ENCODE measurements at regions not wholly inside any gene's neighbourhood (a gene's known extent, or its start where the extent isn't known, plus 50 kb on each side); places are given as distances from the start of the nearest gene placed in this dataset.

- H3K27ac ChIP-seq = no peak overlapping the region
- Mint-ChIP-seq H3K27ac (peak overlapping the region; percentile 87), H3K36me3 (no peaks in the 10 kb centered on the region)
Measured at GRCh38 chr9:13575558-13575957, 296.1 kb upstream of the MPDZ start.

GRCh38 chr9:13570068-13570974 lies 290.8 kb upstream of the MPDZ start:
- H3K27ac Mint-ChIP-seq = peak overlapping the region; percentile 42
- H3K9me3 ChIP-seq (ENCODE audit: low read depth) = no peaks in the 10 kb centered on the region
- peaks cover 26% of the 10 kb centered on the region for H3K4me1 Mint-ChIP-seq
- H3K79me2 ChIP-seq (ENCODE audit: low read depth) = no peaks in the 10 kb centered on the region
- no peak overlapping the region for H3K27ac ChIP-seq
- no peaks in the 10 kb centered on the region for H3K27me3 Mint-ChIP-seq (ENCODE audit: insufficient read depth, low read depth)
- H3K36me3 Mint-ChIP-seq = no peaks in the 10 kb centered on the region
- peaks cover 22% of the 10 kb centered on the region for H3K27me3 ChIP-seq
- H3F3A ChIP-seq (ENCODE audit: low read depth) = no peaks in the 10 kb centered on the region
- TF ChIP-seq EZH2 (IDR thresholded peaks at IDR 0.05) = no peak
- TF ChIP-seq CTCF (IDR thresholded peaks at IDR 0.05) = no peak
- no peak for DNase-seq (ENCODE audit: low spot score)
- peaks cover 15% of the 10 kb centered on the region for H3K4me1 ChIP-seq
- no peaks in the 10 kb centered on the region for H3K36me3 ChIP-seq
- H3K4me3 ChIP-seq = no peak overlapping the region
- no peak overlapping the region for H2AFZ ChIP-seq (replicated peaks)
- no peak overlapping the region for H3K4me2 ChIP-seq
- no peak overlapping the region for H3K4me3 Mint-ChIP-seq
- no peaks in the 10 kb centered on the region for H4K20me1 ChIP-seq (ENCODE audit: low read depth)
- peaks cover 18% of the 10 kb centered on the region for H3K9me3 Mint-ChIP-seq
- H3K9ac ChIP-seq = no peak overlapping the region

More at GRCh38 chr9:13575558-13575957, 296.1 kb upstream of the MPDZ start:
- TF ChIP-seq EZH2 (IDR thresholded peaks at IDR 0.05) (no peak), CTCF (IDR thresholded peaks at IDR 0.05) (no peak), EZH2phosphoT487 (IDR thresholded peaks at IDR 0.05) (no peak)
- H3K9me3 Mint-ChIP-seq = peaks cover 16% of the 10 kb centered on the region
- H3K4me1 Mint-ChIP-seq = peaks cover 29% of the 10 kb centered on the region
- Histone ChIP-seq H3K4me2 (no peak overlapping the region), H2AFZ (replicated peaks) (peak overlapping the region; percentile 19), H3K4me3 (no peak overlapping the region), H4K20me1 (ENCODE audit: low read depth) (no peaks in the 10 kb centered on the region), H3K36me3 (no peaks in the 10 kb centered on the region), H3K9me3 (ENCODE audit: low read depth) (no peaks in the 10 kb centered on the region), H3K4me1 (peaks cover 4% of the 10 kb centered on the region), H3F3A (ENCODE audit: low read depth) (no peaks in the 10 kb centered on the region), H3K27me3 (no peaks in the 10 kb centered on the region), H3K79me2 (ENCODE audit: low read depth) (no peaks in the 10 kb centered on the region), H3K9ac (no peak overlapping the region)
- DNase-seq (ENCODE audit: low spot score) = peak; percentile 6
- H3K27me3 Mint-ChIP-seq (ENCODE audit: insufficient read depth, low read depth) = no peaks in the 10 kb centered on the region
- H3K4me3 Mint-ChIP-seq = no peak overlapping the region

GRCh38 chr9:13569602-13570067 lies 290.1 kb upstream of the MPDZ start:
- TF ChIP-seq EZH2 (IDR thresholded peaks at IDR 0.05) (no peak), CTCF (IDR thresholded peaks at IDR 0.05) (no peak), EZH2phosphoT487 (IDR thresholded peaks at IDR 0.05) (no peak)
- no peak for DNase-seq (ENCODE audit: low spot score)
- Histone ChIP-seq H3K27me3 (peaks cover 22% of the 10 kb centered on the region), H2AFZ (replicated peaks) (no peak overlapping the region), H3K27ac (no peak overlapping the region), H3K9me3 (ENCODE audit: low read depth) (no peaks in the 10 kb centered on the region), H3K4me3 (no peak overlapping the region), H3K79me2 (ENCODE audit: low read depth) (no peaks in the 10 kb centered on the region), H3K4me2 (no peak overlapping the region), H3K9ac (no peak overlapping the region), H3K36me3 (no peaks in the 10 kb centered on the region), H4K20me1 (ENCODE audit: low read depth) (no peaks in the 10 kb centered on the region), H3F3A (ENCODE audit: low read depth) (no peaks in the 10 kb centered on the region), H3K4me1 (peaks cover 15% of the 10 kb centered on the region)
- Mint-ChIP-seq H3K9me3 (peaks cover 15% of the 10 kb centered on the region), H3K36me3 (no peaks in the 10 kb centered on the region), H3K4me1 (peaks cover 23% of the 10 kb centered on the region), H3K4me3 (no peak overlapping the region), H3K27me3 (ENCODE audit: insufficient read depth, low read depth) (no peaks in the 10 kb centered on the region), H3K27ac (peak overlapping the region; percentile 80)
